HFF-Myc (cell line): ENCODE measurements at regions not wholly inside any gene's neighbourhood (a gene's known extent, or its start where the extent isn't known, plus 50 kb on each side); places are given as distances from the start of the nearest gene placed in this dataset.

ENCODE experiments used
- DNase-seq: peaks from one replicate; pipeline ENCODE4 v3.0.0-alpha.2; 2011; ENCODE audit warnings: low read depth; ENCODE audit errors: extremely low read depth
- H3K4me3 ChIP-seq: replicated peaks from 2 replicates; pipeline ENCODE4 v1.5.1; 2011; ENCODE audit warnings: low read depth, mild to moderate bottlenecking, control low read depth, low read length
- CTCF ChIP-seq: IDR thresholded peaks from 2 replicates; pipeline ENCODE4 v1.5.1; 2012; ENCODE audit warnings: mild to moderate bottlenecking, low read depth, low read length, control low read depth; ENCODE audit errors: missing control alignments

DNA sequence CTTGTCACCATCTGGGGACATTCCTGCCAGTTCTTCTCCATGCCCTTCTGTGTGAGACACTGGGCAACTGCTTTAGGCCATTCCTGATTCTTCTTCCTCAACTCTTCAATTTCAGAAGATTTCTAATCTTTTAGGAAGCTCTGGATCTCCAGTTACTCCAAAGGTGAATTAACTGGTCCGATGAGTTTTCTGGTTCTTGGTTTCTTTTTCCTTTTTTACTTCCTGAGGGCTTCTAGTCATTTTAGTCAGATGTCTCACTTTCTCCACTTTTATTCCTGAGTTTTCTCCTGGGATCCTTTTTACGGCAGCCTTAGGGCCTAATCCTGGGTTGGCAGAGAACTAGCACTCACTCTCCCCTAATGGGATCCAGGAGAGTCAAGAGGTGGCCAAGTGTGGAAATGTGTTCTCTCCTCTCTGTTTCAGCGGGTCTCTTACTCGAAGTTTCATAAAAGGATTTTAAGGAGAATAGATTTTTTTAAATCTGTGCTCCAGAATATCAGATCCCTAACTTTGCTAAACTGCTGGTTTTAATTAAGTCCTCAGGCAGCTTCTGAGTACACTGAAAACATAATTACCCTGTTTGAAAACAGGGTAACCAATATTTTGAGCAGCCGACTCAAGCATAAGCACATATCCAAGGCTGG is 107.6 kb downstream of the RMI2 start:
- TF ChIP-seq CTCF = no peak
- no peak for DNase-seq
- H3K4me3 ChIP-seq = no peak overlapping the region

DNA sequence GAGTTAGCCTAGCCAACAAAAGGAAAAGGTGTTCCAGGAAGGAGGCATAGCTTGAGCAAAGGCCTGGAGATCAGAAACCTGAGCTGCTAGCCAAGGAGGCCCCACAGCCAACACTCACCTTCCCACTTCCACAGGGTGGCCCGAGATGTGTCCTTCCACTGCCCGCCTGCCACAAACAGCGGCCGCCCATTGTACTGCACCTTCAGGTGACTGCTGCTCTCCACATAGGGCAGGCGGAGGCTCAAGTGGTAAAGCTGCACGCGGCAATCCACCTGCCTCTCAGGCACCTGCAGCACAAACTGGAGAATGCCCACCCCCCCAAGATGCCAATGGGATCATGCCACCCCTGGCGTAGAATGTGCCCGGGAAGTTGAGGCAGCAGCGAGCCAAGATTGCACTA is 111.5 kb downstream of the RMI2 start:
- no peak overlapping the region for H3K4me3 ChIP-seq
- no peak for TF ChIP-seq CTCF
- DNase-seq = no peak

GRCh38 chr16:11459722-11460121 is 114.5 kb downstream of the RMI2 start:
- no peak for DNase-seq
- no peak for TF ChIP-seq CTCF
- H3K4me3 ChIP-seq = no peak overlapping the region

- no peak for DNase-seq
- TF ChIP-seq CTCF = no peak
- no peak overlapping the region for H3K4me3 ChIP-seq
Measured at GRCh38 chr16:11460820-11461594, 115.7 kb downstream of the RMI2 start.

GRCh38 chr16:11461595-11461990 is 116.3 kb downstream of the RMI2 start:
- no peak for DNase-seq
- no peak overlapping the region for H3K4me3 ChIP-seq
- no peak for TF ChIP-seq CTCF

DNA sequence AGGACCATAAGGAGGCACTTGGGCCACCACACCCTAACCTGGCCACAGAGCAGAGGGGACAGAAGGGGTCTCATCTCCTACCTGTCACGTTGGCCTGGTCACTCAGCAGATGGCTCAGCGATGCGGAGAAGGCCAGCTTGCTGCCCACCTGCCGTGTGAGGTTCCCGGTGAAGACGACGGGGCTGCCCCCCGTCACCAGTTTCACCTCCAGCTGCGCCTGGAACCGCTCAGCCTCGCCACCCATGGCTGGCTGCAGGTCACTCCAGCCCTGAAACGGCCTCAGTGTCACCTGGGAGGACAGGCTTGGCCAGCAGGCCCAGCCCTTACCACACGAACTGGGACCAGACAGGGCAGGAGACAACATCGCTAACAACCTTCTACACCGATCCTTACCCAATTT is 116.8 kb downstream of the RMI2 start:
- H3K4me3 ChIP-seq = no peak overlapping the region
- TF ChIP-seq CTCF = no peak
- DNase-seq = no peak
